Osteocyte (in vitro differentiated cells): ENCODE measurements at regions not wholly inside any gene's neighbourhood (a gene's known extent, or its start where the extent isn't known, plus 50 kb on each side); places are given as distances from the start of the nearest gene placed in this dataset.

Source experiments
- DNase-seq: peaks from one replicate; pipeline ENCODE4 v3.0.0; 2021; ENCODE audit warnings: mixed read lengths; ENCODE audit not compliant: unreplicated experiment; ENCODE audit errors: extremely low spot score
- H3K27ac Mint-ChIP-seq: one replicate; pipeline ENCODE4 v1.8.0; 2021; ENCODE audit warnings: mild to moderate bottlenecking, mixed read lengths; ENCODE audit not compliant: unreplicated experiment
- H3K27me3 Mint-ChIP-seq: one replicate; pipeline ENCODE4 v1.8.0; 2021; ENCODE audit warnings: mixed read lengths; ENCODE audit not compliant: unreplicated experiment
- H3K36me3 Mint-ChIP-seq: one replicate; pipeline ENCODE4 v1.8.0; 2021; ENCODE audit warnings: mixed read lengths; ENCODE audit not compliant: unreplicated experiment
- H3K4me1 Mint-ChIP-seq: one replicate; pipeline ENCODE4 v1.8.0; 2021; ENCODE audit warnings: mixed read lengths; ENCODE audit not compliant: unreplicated experiment
- H3K4me3 Mint-ChIP-seq: one replicate; pipeline ENCODE4 v1.8.0; 2021; ENCODE audit warnings: mild to moderate bottlenecking, moderate library complexity, mixed read lengths; ENCODE audit not compliant: unreplicated experiment
- H3K9me3 Mint-ChIP-seq: one replicate; pipeline ENCODE4 v1.8.0; 2021; ENCODE audit warnings: mixed read lengths; ENCODE audit not compliant: unreplicated experiment
- CTCF ChIP-seq: fragments of 200-600 bp; sonication (generic); IDR thresholded peaks from 2 replicates; pipeline ENCODE4 v1.5.0; 2021; ENCODE audit warnings: antibody characterized with exemption, mild to moderate bottlenecking, moderate library complexity

- Mint-ChIP-seq H3K36me3 (no peaks in the 10 kb centered on the region), H3K27me3 (peaks cover 87% of the 10 kb centered on the region), H3K4me3 (no peak overlapping the region), H3K4me1 (no peaks in the 10 kb centered on the region), H3K27ac (no peak overlapping the region), H3K9me3 (no peaks in the 10 kb centered on the region)
- TF ChIP-seq CTCF: no peak
- DNase-seq: no peak
Observed at GRCh38 chr11:11774928-11775327, 66.8 kb upstream of the USP47 start.

GRCh38 chr11:11772865-11773515 is 68.8 kb upstream of the USP47 start:
- Mint-ChIP-seq H3K36me3 (no peaks in the 10 kb centered on the region), H3K9me3 (no peaks in the 10 kb centered on the region), H3K27ac (no peak overlapping the region), H3K4me1 (no peaks in the 10 kb centered on the region), H3K4me3 (no peak overlapping the region), H3K27me3 (peaks cover 89% of the 10 kb centered on the region)
- DNase-seq: no peak
- no peak for TF ChIP-seq CTCF

- Mint-ChIP-seq H3K4me3 (no peak overlapping the region), H3K27me3 (peaks cover 91% of the 10 kb centered on the region), H3K27ac (no peak overlapping the region), H3K36me3 (no peaks in the 10 kb centered on the region), H3K4me1 (no peaks in the 10 kb centered on the region), H3K9me3 (peaks cover 4% of the 10 kb centered on the region)
- no peak for TF ChIP-seq CTCF
- DNase-seq: no peak
Observed at GRCh38 chr11:11770921-11771486, 70.8 kb upstream of the USP47 start.

- Mint-ChIP-seq H3K9me3 (peaks cover 4% of the 10 kb centered on the region), H3K27me3 (peaks cover 87% of the 10 kb centered on the region), H3K36me3 (no peaks in the 10 kb centered on the region), H3K27ac (no peak overlapping the region), H3K4me1 (no peaks in the 10 kb centered on the region), H3K4me3 (no peak overlapping the region)
- no peak for DNase-seq
- no peak for TF ChIP-seq CTCF
Observed at GRCh38 chr11:11770296-11770695, 71.5 kb upstream of the USP47 start.

GRCh38 chr11:11769782-11770181 is 72.0 kb upstream of the USP47 start:
- DNase-seq: no peak
- Mint-ChIP-seq H3K27ac (no peak overlapping the region), H3K9me3 (peaks cover 4% of the 10 kb centered on the region), H3K4me1 (no peaks in the 10 kb centered on the region), H3K36me3 (no peaks in the 10 kb centered on the region), H3K27me3 (peaks cover 83% of the 10 kb centered on the region), H3K4me3 (no peak overlapping the region)
- TF ChIP-seq CTCF: no peak
